ENCODE measurements at regions not wholly inside any gene's neighbourhood (a gene's known extent, or its start where the extent isn't known, plus 50 kb on each side); places are given as distances from the start of the nearest gene placed in this dataset.
A peak's percentile ranks its signal among the peaks of the same experiment; 100 is the strongest.
"Not testable (repeated sequence)": the region's sequence is repeated elsewhere in the genome, so short reads cannot be mapped to it uniquely, and the experiment has no call there.

GRCh38 chr21:32083197-32083596 lies 195.7 kb downstream of the MIS18A start:
- peak overlapping the region in 2 of 3 experiments; percentile 9 to 31 for H3K27ac Mint-ChIP-seq

GRCh38 chr21:32082466-32082865 lies 196.4 kb downstream of the MIS18A start:
- Mint-ChIP-seq H3K27ac (peak overlapping the region in 2 of 3 experiments; percentile 3 to 9), H3K4me1 (peaks cover 16% of the 10 kb centered on the region), H3K4me3 (no peak overlapping the region), H3K27me3 (ENCODE audit: low read depth) (peaks cover 3% of the 10 kb centered on the region), H3K9me3 (no peaks in the 10 kb centered on the region), H3K36me3 (ENCODE audit: low read depth) (no peaks in the 10 kb centered on the region)
- no peak for TF ChIP-seq CTCF (IDR thresholded peaks at IDR 0.05; ENCODE audit: unreplicated experiment in 3 of 3)

More at GRCh38 chr21:32083197-32083596, 195.7 kb downstream of the MIS18A start:
- H3K27me3 Mint-ChIP-seq (ENCODE audit: low read depth), result peaks cover 3% of the 10 kb centered on the region
- no peaks in the 10 kb centered on the region for H3K9me3 Mint-ChIP-seq
- H3K4me3 Mint-ChIP-seq, result no peak overlapping the region
- H3K4me1 Mint-ChIP-seq, result peaks cover 16% of the 10 kb centered on the region
- TF ChIP-seq CTCF (IDR thresholded peaks at IDR 0.05; ENCODE audit: unreplicated experiment in 3 of 3), result no peak
- H3K36me3 Mint-ChIP-seq (ENCODE audit: low read depth), result no peaks in the 10 kb centered on the region

- Mint-ChIP-seq H3K36me3 (ENCODE audit: low read depth) (no peaks in the 10 kb centered on the region), H3K4me1 (peaks cover 4% of the 10 kb centered on the region), H3K9me3 (no peaks in the 10 kb centered on the region), H3K4me3 (no peak overlapping the region), H3K27ac (no peak overlapping the region), H3K27me3 (ENCODE audit: low read depth) (no peaks in the 10 kb centered on the region)
- no peak for TF ChIP-seq CTCF (IDR thresholded peaks at IDR 0.05; ENCODE audit: unreplicated experiment in 3 of 3)
These were observed 200.8 kb downstream of the HUNK start for GRCh38 chr21:32073593-32073992.

GRCh38 chr21:32073190-32073589 lies 200.4 kb downstream of the HUNK start:
- Mint-ChIP-seq H3K27ac (no peak overlapping the region), H3K27me3 (ENCODE audit: low read depth) (no peaks in the 10 kb centered on the region), H3K4me3 (no peak overlapping the region), H3K4me1 (peaks cover 4% of the 10 kb centered on the region), H3K9me3 (no peaks in the 10 kb centered on the region), H3K36me3 (ENCODE audit: low read depth) (no peaks in the 10 kb centered on the region)
- TF ChIP-seq CTCF (IDR thresholded peaks at IDR 0.05; ENCODE audit: unreplicated experiment in 3 of 3), result no peak

- peak overlapping the region in 1 of 3 experiments; percentile 43 for H3K27ac Mint-ChIP-seq
- not testable (repeated sequence) for H3K4me3 Mint-ChIP-seq; H3K4me1 Mint-ChIP-seq; H3K9me3 Mint-ChIP-seq; H3K36me3 Mint-ChIP-seq (ENCODE audit: low read depth); H3K27me3 Mint-ChIP-seq (ENCODE audit: low read depth)
These were observed 198.8 kb downstream of the HUNK start for GRCh38 chr21:32071620-32072019.

GRCh38 chr21:32070676-32071330 lies 198.0 kb downstream of the HUNK start:
- Mint-ChIP-seq H3K9me3 (no peaks in the 10 kb centered on the region), H3K4me1 (peaks cover under 1% of the 10 kb centered on the region), H3K27ac (peak overlapping the region in 1 of 3 experiments; percentile 43), H3K4me3 (no peak overlapping the region), H3K27me3 (ENCODE audit: low read depth) (no peaks in the 10 kb centered on the region), H3K36me3 (ENCODE audit: low read depth) (no peaks in the 10 kb centered on the region)
- no peak for TF ChIP-seq CTCF (IDR thresholded peaks at IDR 0.05; ENCODE audit: unreplicated experiment in 3 of 3)
